Adrenal gland (tissue), 9 donors: ENCODE measurements at regions not wholly inside any gene's neighbourhood (a gene's known extent, or its start where the extent isn't known, plus 50 kb on each side); places are given as distances from the start of the nearest gene placed in this dataset.

Source experiments
- DNase-seq, 7 donors: peaks; one replicate each; pipeline ENCODE4 v3.0.0-alpha.2; 2019 to 2020
- H3K27ac ChIP-seq, 5 donors: fragments of 200-600 bp; sonication (generic) in 4 of 5; 1 replicate in 3 of 5; 2 replicates in 2 of 5; pipeline versions ENCODE4 v1.5.1 to v1.8.0; 2016 to 2020; ENCODE audit warnings: mild to moderate bottlenecking in 1 of 5
- H3K27me3 ChIP-seq: fragments of 200-600 bp; 2 replicates; pipeline ENCODE4 v1.8.0; 2021
- H3K36me3 ChIP-seq, 2 donors: fragments of 200-600 bp; replicated peaks in 1 of 2; 1 replicate in 1 of 2; 2 replicates in 1 of 2; pipeline versions ENCODE4 v1.5.1 to v1.8.0; 2018 to 2022
- H3K4me1 ChIP-seq, 2 donors: fragments of 200-600 bp; replicated peaks in 1 of 2; 1 replicate in 1 of 2; 2 replicates in 1 of 2; pipeline versions ENCODE4 v1.5.1 to v1.8.0; 2018 to 2021
- H3K4me3 ChIP-seq, 4 donors: fragments of 200-600 bp; sonication (generic) in 3 of 4; one replicate each; pipeline ENCODE4 v1.5.1; 2016 to 2018
- H3K9me3 ChIP-seq, 3 donors: fragments of 200-600 bp; sonication (generic) in 1 of 3; replicated peaks in 1 of 3; 1 replicate in 2 of 3; 2 replicates in 1 of 3; pipeline versions ENCODE4 v1.5.1 to v1.8.0; 2016 to 2021
- POLR2A ChIP-seq, 2 donors: fragments of 450-650 bp; IDR thresholded peaks; one replicate each; pipeline ENCODE4 v1.6.1; 2017; ENCODE audit warnings: antibody characterized with exemption in 2 of 2, mild to moderate bottlenecking in 2 of 2, moderate library complexity in 1 of 2
- WGBS, 4 donors: extraction: QIAGEN DNeasy Blood & Tissue Kit in 2 of 4; methylation state at CpG; one replicate each; pipeline versions ENCODE4 v1.1.5 to v1.1.7; 2013 to 2017; 5-methylcytosine and 5-hydroxymethylcytosine counted together
- intact Hi-C, 2 donors: fragments of 100-400 bp; cut with DNase I; formaldehyde crosslinking; loops; one replicate each; pipeline versions ENCODE4 v1.14.1 to v1.15.0; 2022 to 2023
- TF ChIP-seq, protein P1 (sequence below), 6 experiments: fragments of 450-650 bp in 4 of 6; fragments of 200-600 bp in 2 of 6; sonication (generic) in 1 of 6; IDR thresholded peaks; 1 replicate in 5 of 6; 2 replicates in 1 of 6; pipeline versions ENCODE4 v1.5.1 to v1.8.0; 2016 to 2021; ENCODE audit warnings: antibody characterized with exemption in 6 of 6, mild to moderate bottlenecking in 2 of 6, moderate library complexity in 1 of 6
- donor health status: healthy with polysubstance abuse.
- donor health status: Bipolar disorder and iron deficiency.
- donor health status: DM: yes; HTN: yes; CAD: no.
- donor health status: DM: no; HTN: no; CAD: no.
- donor health status: DM: no; HTN: no; CAD: no.

DNA sequence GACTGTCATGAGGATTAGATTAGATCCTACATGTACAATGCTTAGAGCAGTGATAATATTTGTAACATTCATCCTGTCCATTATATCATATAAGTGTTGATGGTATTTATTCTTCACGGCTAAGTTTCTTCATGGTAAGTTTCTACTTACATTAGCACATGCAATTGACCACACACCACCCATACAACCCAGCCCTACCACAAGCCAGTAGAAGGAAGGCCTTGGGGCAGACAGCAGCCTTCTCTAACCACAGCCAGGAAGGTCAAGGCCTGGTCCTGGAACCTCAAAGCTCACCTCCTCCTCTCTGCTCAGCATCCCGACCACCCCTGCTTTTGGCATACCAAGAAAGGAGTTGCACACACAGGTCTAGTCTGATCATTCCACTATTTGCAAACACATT, 245.2 kb upstream of the SDK2 start:
- Histone ChIP-seq H3K27ac (no peak overlapping the region), H3K9me3 (no peaks in the 10 kb centered on the region), H3K36me3 (no peaks in the 10 kb centered on the region), H3K4me1 (no peaks in the 10 kb centered on the region), H3K4me3 (no peak overlapping the region), H3K27me3 (no peaks in the 10 kb centered on the region)
- no peak for TF ChIP-seq POLR2A (IDR thresholded peaks at IDR 0.05)
- TF ChIP-seq, protein P1, sequence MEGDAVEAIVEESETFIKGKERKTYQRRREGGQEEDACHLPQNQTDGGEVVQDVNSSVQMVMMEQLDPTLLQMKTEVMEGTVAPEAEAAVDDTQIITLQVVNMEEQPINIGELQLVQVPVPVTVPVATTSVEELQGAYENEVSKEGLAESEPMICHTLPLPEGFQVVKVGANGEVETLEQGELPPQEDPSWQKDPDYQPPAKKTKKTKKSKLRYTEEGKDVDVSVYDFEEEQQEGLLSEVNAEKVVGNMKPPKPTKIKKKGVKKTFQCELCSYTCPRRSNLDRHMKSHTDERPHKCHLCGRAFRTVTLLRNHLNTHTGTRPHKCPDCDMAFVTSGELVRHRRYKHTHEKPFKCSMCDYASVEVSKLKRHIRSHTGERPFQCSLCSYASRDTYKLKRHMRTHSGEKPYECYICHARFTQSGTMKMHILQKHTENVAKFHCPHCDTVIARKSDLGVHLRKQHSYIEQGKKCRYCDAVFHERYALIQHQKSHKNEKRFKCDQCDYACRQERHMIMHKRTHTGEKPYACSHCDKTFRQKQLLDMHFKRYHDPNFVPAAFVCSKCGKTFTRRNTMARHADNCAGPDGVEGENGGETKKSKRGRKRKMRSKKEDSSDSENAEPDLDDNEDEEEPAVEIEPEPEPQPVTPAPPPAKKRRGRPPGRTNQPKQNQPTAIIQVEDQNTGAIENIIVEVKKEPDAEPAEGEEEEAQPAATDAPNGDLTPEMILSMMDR (IDR thresholded peaks at IDR 0.05), result no peak
- WGBS, 4 donors, result 89 to 93% (median 91%) methylated on average over 2 of the region's 2 CpGs
- DNase-seq, result no peak
- intact Hi-C loops, result no loop called here

DNA sequence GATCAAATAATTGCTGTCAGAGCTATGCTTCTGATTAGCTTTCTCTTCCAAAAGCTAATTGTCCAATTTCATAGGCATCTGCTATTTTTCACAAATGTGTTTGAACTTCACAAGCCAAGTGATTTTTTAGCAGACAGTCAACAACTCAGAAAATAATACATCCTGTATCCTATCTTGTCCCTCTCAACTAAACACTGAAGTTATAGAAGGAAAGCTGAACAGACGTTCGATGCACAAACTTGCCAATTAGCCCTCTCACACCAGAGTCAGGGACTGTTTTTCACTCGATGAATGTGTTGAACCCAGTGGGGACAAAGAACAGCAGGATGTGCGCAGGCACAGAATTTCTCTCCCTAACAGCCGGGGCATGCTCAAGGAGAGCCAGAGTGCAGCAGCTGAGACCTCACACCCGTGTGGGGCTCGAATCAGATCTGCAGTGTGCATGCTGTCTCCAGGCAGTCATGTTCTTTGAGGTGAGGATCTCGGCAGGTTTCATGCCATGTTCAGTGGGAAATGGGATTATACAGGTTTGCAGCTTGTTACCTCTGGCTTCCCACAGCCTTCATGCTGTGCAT, 246.7 kb upstream of the SDK2 start:
- 81 to 91% (median 88%) methylated on average over 8 of the region's 8 CpGs for WGBS, 4 donors
- no peaks in the 10 kb centered on the region for H3K27me3 ChIP-seq

GRCh38 chr17:73895157-73895556, 250.9 kb upstream of the SDK2 start:
- TF ChIP-seq, protein P1 (IDR thresholded peaks at IDR 0.05), result no peak
- no peak for TF ChIP-seq POLR2A (IDR thresholded peaks at IDR 0.05)
- DNase-seq, result no peak
- H3K4me1 ChIP-seq, result peaks cover 0 to 14% of the 10 kb centered on the region in 2 donors
- H3K36me3 ChIP-seq, result no peaks in the 10 kb centered on the region
- no peak overlapping the region for H3K4me3 ChIP-seq
- no peak overlapping the region for H3K27ac ChIP-seq
- 66 to 76% (median 74%) methylated on average over 6 of the region's 6 CpGs for WGBS, 4 donors
- H3K9me3 ChIP-seq, result no peaks in the 10 kb centered on the region
- intact Hi-C loops, result no loop called here
- H3K27me3 ChIP-seq, result no peaks in the 10 kb centered on the region

More for the DNA sequence above, 246.7 kb upstream of the SDK2 start:
- TF ChIP-seq, protein P1 (IDR thresholded peaks at IDR 0.05), result no peak
- TF ChIP-seq POLR2A (IDR thresholded peaks at IDR 0.05), result no peak
- Histone ChIP-seq H3K4me1 (no peaks in the 10 kb centered on the region), H3K4me3 (no peak overlapping the region), H3K9me3 (no peaks in the 10 kb centered on the region), H3K27ac (no peak overlapping the region), H3K36me3 (no peaks in the 10 kb centered on the region)
- intact Hi-C loops, result no loop called here
- DNase-seq, result no peak

GRCh38 chr17:73896966-73897365, 252.7 kb upstream of the SDK2 start:
- Histone ChIP-seq H3K27me3 (peaks cover 6% of the 10 kb centered on the region), H3K9me3 (no peaks in the 10 kb centered on the region), H3K4me3 (no peak overlapping the region), H3K4me1 (peaks cover 0 to 14% of the 10 kb centered on the region in 2 donors), H3K27ac (no peak overlapping the region), H3K36me3 (no peaks in the 10 kb centered on the region)
- WGBS, 4 donors, result 54 to 69% (median 55%) methylated on average over 4 of the region's 4 CpGs
- intact Hi-C loops, result no loop called here
- TF ChIP-seq, protein P1 (IDR thresholded peaks at IDR 0.05), result no peak
- no peak for TF ChIP-seq POLR2A (IDR thresholded peaks at IDR 0.05)
- no peak for DNase-seq
